Fibroblast of skin of abdomen (primary cell): ENCODE measurements at regions not wholly inside any gene's neighbourhood (a gene's known extent, or its start where the extent isn't known, plus 50 kb on each side); places are given as distances from the start of the nearest gene placed in this dataset.
"Not testable (repeated sequence)": the region's sequence is repeated elsewhere in the genome, so short reads cannot be mapped to it uniquely, and the experiment has no call there.

Source experiments
- DNase-seq: peaks from one replicate; pipeline ENCODE4 v3.0.0-alpha.2; 2013

DNA sequence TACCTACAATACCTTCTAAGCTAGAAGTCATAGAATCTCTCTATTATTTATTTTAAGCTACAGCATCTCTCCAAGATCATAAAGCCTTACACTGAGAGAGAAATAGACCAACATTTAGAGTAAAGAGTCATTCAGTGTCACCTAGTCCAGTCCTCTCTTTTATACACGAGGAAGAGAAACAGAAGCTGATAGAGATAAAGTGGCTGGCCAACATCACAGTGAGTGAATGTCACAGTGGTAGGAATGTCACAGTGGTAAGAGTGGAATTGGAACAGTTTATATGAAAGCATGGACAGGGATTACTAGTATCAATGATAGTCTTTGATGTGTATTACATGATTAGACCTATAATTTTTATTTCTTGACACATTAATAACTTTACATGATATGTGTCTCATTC is 307.8 kb upstream of the NBPF12 start:
- not testable (repeated sequence) for DNase-seq

DNA sequence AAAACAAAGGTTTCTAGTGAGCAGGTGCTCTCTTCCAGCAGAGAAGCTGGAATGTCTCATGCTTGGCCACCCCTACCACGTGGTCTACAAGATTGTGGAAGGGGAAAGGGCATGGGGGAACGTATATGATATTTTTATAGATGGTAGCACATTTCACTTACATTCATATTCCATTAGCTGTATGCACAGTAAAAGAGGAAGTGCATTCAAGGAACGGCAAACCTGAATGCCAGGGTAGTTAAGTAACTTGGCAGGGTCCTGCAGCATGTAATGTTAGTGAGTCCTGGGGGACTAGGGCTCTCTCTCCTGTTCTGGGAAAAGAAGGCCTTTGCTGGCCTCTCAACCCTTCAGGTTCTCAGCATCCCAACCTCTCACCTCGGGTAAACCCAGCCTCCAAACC is 319.5 kb upstream of the NBPF12 start:
- DNase-seq, result not testable (repeated sequence)

DNA sequence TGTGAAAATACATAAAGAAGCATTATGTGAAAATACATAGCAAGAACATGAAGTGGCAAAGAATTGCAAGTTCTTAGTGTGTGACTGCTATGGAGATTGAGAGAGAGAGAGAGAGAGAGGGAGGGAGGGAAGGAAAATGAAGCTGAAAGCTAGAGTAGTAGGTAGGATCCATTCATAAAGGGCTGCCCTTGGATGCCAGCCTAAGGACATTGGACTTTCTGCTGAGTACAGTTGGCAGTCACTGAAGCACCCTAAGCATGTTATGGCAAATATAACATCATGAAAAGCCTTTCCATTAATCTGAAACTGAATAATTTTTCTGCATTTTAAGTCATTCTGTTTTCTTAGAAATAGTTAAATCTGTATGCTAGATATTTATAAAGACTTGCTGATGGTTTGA is 333.4 kb upstream of the NBPF12 start:
- not testable (repeated sequence) for DNase-seq

DNA sequence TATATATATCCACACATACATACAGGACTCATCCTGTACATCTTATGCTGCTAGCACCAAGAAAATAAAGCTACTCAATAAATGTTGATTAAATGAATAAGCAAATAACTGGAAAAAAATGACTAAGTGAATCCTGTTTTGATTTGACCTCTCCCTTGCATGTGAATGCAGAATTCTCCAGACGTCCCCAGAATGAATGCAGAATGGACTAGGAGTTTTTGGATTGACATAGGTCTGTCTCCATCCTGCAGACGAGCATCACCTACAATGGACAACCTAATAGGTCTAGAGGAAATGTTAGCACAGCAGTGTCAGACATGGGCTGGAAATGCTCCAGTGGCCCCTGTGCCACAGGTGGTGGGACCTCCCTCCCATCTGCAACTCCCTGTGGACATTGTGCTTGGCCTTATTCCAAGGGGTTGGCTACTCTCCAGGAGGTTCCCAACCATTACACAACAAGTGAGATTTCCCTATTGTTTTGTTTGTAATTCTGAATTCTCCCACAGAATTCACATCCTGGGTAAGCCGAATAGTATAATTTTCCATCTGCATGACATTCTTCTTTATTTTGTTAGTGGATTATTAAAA is 337.3 kb upstream of the NBPF12 start:
- DNase-seq, result not testable (repeated sequence)

- not testable (repeated sequence) for DNase-seq
Measured at GRCh38 chr1:146599906-146600305, 338.2 kb upstream of the NBPF12 start.

- DNase-seq, result not testable (repeated sequence)
Measured at GRCh38 chr1:146581229-146581628, 352.4 kb upstream of the NOTCH2NLA start.

DNA sequence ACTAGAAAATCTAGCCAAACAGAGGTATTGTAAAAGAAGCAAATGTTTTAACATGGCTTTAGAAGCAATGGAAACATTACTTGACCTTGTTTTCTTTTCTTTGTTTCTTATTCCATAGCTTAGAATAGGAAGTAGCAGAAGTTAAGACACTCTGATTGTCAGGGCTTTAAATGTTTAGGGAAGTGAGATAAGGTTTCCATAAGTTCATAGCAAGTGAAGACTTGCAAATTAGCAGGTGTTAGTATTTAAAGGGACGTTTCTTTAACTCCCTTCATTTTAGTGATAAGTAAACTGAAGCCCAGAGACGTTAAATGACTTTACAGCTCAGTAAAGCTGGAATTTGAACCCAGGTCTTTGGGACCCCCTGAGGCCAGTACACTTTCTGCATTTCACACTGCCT is 338.7 kb upstream of the NOTCH2NLA start:
- DNase-seq, result not testable (repeated sequence)

DNA sequence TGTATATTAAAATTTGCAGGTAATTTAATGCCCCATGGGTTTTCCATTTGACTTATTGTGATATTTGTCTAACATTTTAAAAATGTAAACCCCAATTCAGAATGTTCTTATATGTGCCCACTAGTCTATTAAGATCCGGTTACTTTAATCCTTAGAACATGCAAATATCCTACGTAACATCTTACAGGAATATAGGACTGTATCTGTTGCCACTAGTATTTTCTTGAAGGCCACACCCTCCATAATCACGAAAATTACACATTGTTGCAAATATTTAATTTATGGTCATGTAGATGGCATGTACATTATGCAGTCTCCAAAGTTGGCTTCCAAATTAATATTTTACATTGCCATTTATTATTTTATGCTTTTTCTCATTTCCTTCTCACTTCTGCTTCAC is 329.2 kb upstream of the NOTCH2NLA start:
- not testable (repeated sequence) for DNase-seq

DNA sequence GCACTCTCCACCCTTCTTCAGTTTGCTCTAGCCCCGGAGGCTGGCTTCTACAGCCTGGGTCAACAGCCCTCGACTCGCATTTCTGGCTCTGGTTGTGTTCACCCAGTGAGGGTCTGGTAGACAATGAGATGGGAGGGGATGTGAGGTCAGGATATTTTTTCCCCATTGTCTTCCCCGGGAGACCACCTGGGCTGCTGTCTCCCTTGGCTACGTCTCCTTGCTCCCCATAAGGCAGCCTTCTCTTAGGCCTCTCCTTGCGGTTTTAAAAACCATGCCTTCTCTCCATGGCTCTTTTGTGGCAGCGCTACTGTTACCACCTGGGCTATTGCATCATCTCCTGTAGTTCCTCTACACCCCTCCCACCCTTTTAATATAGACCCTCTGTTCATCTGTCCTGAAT is 327.6 kb upstream of the NOTCH2NLA start:
- not testable (repeated sequence) for DNase-seq

GRCh38 chr1:146552414-146552813 is 323.6 kb upstream of the NOTCH2NLA start:
- DNase-seq, result not testable (repeated sequence)

- DNase-seq, result not testable (repeated sequence)
Measured at GRCh38 chr1:146548684-146549083, 319.9 kb upstream of the NOTCH2NLA start.

- DNase-seq, result not testable (repeated sequence)
Measured at GRCh38 chr1:146546189-146546588, 317.4 kb upstream of the NOTCH2NLA start.

- peak; percentile 1 for DNase-seq
Measured at GRCh38 chr1:146537775-146538373, 309.1 kb upstream of the NOTCH2NLA start.

GRCh38 chr1:146536028-146536427 is 307.2 kb upstream of the NOTCH2NLA start:
- not testable (repeated sequence) for DNase-seq

DNA sequence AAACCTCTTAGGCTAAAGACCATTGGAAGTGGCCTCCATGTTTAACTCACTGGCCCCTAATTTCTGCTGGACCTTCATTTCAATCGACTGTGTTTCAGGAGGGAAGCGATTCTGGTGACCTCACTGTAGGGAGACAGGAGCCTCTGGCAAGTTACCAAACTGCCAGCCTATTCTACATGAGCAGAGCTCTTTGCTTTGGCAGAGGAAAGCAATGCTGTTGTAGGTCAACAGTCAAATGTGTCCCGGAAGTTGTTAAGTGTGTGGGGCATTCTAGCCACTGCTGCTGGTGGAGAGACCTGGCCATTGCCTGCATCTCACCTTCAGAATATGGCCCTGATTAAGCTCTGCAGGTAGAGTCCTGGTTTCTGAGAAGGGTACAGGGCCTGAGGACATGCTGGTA is 306.8 kb upstream of the NOTCH2NLA start:
- DNase-seq, result not testable (repeated sequence)

DNA sequence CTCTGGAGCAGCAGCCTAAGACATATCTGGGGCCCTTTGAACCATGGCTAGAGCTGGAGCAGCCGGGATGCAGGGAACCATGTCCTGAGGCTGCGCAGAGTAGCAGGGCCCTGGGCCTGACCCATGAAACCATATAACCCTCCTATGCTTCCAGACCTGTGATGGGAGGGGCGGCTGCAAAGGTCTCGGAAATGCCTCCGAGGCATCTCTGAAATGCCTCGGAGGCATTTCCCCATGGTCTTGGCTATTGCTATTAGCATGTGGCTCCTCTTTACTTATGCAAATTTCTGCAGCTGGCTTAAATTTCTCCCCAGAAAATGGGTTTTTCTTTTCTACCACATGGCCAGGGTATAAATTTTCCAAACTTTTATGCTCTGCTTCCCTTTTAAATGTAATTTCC is 302.1 kb upstream of the NOTCH2NLA start:
- not testable (repeated sequence) for DNase-seq

DNA sequence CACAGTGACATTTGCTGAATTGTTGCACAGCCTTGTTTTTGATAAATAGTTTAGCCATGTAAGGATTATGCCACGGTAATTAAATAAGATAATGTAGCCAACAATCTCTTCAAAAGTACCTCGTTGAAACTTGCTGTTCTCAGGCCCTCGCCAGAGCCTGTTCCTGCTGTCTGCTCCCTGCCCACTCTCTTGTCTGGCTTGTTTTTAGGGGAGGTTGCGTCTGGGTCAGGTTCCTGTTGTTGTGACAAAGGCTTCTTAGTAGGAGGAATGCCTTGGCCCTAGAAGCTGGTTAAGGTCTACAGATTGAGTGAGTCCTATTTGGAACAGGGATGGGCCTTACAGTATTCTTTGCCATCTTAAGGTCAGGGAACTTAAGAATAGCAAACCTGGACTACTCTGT is 294.0 kb upstream of the NOTCH2NLA start:
- DNase-seq, result not testable (repeated sequence)

DNA sequence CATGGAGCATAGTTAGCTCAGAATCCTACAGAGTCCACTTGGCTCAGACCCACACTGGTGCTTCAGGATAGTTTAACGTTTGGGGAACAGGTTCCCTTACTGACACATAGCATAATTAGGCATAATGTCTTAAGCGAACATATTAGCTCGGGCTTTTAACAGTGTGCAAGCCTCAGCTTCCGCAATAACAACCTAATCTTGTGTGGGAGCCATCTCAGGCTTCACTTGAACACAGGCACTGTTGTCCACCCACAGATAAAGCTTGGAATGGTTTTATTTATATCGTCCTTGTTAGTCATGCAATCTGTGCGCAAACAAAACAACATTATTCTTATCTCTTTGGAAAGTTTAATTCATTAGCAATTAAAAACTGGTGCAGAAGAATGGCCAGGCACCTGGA is 293.5 kb upstream of the NOTCH2NLA start:
- not testable (repeated sequence) for DNase-seq

DNA sequence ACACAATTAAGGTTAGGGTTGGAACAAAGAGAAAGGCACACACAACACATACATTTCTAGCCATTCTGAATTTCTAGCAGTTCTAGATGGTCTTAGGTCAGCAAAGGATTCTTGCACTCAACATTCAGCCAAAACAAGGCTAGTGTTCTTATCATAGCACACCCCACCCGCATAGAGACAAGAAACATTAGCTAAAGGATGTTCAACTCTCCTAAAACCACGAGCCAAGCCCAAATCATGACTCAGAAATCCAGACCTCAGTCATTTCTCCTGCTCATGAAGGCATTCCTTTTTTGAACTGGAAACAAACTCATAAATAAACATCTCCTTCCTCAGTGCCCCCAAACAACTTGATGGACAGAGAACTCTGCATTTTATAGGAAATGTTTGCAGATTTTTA is 293.0 kb upstream of the NOTCH2NLA start:
- DNase-seq, result not testable (repeated sequence)

DNA sequence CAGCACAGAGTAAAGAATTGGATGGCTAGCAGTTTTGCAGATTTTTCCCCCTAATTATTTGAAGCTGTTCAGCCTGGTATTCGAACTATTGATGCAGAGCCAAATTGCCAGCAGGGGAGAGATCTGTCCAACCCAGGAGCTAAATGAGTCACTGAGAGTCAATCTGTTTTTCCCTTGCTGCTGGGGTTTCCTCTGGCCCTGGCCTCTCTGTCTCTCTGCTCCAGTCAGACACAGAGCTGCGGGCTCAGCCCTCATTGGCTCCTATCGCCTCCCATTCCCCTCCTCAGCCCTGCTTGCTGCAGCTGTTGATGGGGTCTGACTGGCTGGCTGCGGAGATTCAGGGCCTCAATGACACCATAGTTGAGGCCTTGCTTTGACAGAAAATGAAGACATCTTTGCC is 284.9 kb upstream of the NOTCH2NLA start:
- not testable (repeated sequence) for DNase-seq

- not testable (repeated sequence) for DNase-seq
Measured at GRCh38 chr1:146511047-146511777, 282.4 kb upstream of the NOTCH2NLA start.

GRCh38 chr1:146510248-146510983 is 281.6 kb upstream of the NOTCH2NLA start:
- not testable (repeated sequence) for DNase-seq

DNA sequence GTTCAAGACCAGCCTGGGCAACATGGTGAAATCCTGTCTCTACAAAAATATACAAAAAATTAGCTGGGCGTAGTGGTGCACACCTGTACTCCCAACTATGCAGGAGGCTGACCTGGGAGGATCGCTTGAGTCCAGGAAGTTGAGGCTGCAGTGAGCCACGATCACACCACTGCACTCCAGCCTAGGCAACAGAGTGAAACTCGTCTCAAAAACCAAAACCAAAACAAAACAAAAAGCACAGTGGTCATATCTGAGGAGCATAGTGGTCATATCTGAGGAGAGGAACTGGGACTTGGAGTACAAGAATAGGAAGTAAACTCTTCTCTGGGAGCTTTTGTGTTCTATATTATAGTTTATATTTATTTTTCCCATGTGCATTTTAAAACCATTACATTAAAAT is 275.3 kb upstream of the NOTCH2NLA start:
- not testable (repeated sequence) for DNase-seq
